ENCODE measurements at regions not wholly inside any gene's neighbourhood (a gene's known extent, or its start where the extent isn't known, plus 50 kb on each side); places are given as distances from the start of the nearest gene placed in this dataset.

- Histone ChIP-seq H4K20me1 (ENCODE audit: control insufficient read depth, extremely low read depth, insufficient read depth, low read length) (no peaks in the 10 kb centered on the region), H3K79me2 (ENCODE audit: control insufficient read depth, insufficient read depth, low read length) (no peaks in the 10 kb centered on the region), H3K9ac (ENCODE audit: control insufficient read depth, extremely low read depth, insufficient read depth, low read length) (no peak overlapping the region), H3K27ac (ENCODE audit: control insufficient read depth, insufficient read depth, low read length) (no peak overlapping the region), H3K9me1 (ENCODE audit: control insufficient read depth, extremely low read depth, insufficient read depth, low read length) (no peaks in the 10 kb centered on the region), H3K36me3 (ENCODE audit: control insufficient read depth in 2 of 2, extremely low read depth in 1 of 2, insufficient read depth in 2 of 2, low read length in 2 of 2) (no peaks in the 10 kb centered on the region), H3K27me3 (ENCODE audit: control insufficient read depth, extremely low read depth, insufficient read depth, low read length) (no peaks in the 10 kb centered on the region), H3K9me3 (ENCODE audit: control insufficient read depth, low read depth, low read length) (no peaks in the 10 kb centered on the region), H3K4me1 (ENCODE audit: control insufficient read depth, extremely low read depth, insufficient read depth, low read length) (no peaks in the 10 kb centered on the region), H2AFZ (ENCODE audit: control insufficient read depth, low read length) (no peak overlapping the region), H3K4me2 (ENCODE audit: control insufficient read depth, extremely low read depth, insufficient read depth, low read depth, low read length) (no peak overlapping the region), H3K4me3 (ENCODE audit: control insufficient read depth in 2 of 3, extremely low read depth in 1 of 3, insufficient read depth in 2 of 3, low read depth in 1 of 3, low read length in 3 of 3) (no peak overlapping the region)
- FAIRE-seq: no peak
- dilution Hi-C loops (cut with MboI; ENCODE audit: extremely low pct_ligation_motif_present, low sequenced_read_pairs): no loop called here
- TF ChIP-seq CTCF (optimal IDR thresholded peaks at IDR 0.05 in 1 of 3, IDR thresholded peaks at IDR 0.05 in 1 of 3, conservative IDR thresholded peaks at IDR 0.05 in 1 of 3; ENCODE audit: extremely low read depth in 1 of 3, insufficient read depth in 2 of 3, low read length in 3 of 3): no peak
- no peak for TF ChIP-seq EZH2 (IDR thresholded peaks at IDR 0.05; ENCODE audit: low read length)
- DNase-seq (ENCODE audit: low read depth, low spot score): no peak
Measured at GRCh38 chr6:77072694-77073409, 390.4 kb downstream of the HTR1B start.

- FAIRE-seq (no peak), DNase-seq (ENCODE audit: low read depth, low spot score) (no peak)
- Histone ChIP-seq H3K4me1 (ENCODE audit: control insufficient read depth, extremely low read depth, insufficient read depth, low read length) (no peaks in the 10 kb centered on the region), H3K9me3 (ENCODE audit: control insufficient read depth, low read depth, low read length) (no peaks in the 10 kb centered on the region), H4K20me1 (ENCODE audit: control insufficient read depth, extremely low read depth, insufficient read depth, low read length) (no peaks in the 10 kb centered on the region), H3K4me3 (ENCODE audit: control insufficient read depth in 2 of 3, extremely low read depth in 1 of 3, insufficient read depth in 2 of 3, low read depth in 1 of 3, low read length in 3 of 3) (no peak overlapping the region), H2AFZ (ENCODE audit: control insufficient read depth, low read length) (no peak overlapping the region), H3K36me3 (ENCODE audit: control insufficient read depth in 2 of 2, extremely low read depth in 1 of 2, insufficient read depth in 2 of 2, low read length in 2 of 2) (no peaks in the 10 kb centered on the region), H3K27ac (ENCODE audit: control insufficient read depth, insufficient read depth, low read length) (no peak overlapping the region), H3K4me2 (ENCODE audit: control insufficient read depth, extremely low read depth, insufficient read depth, low read depth, low read length) (no peak overlapping the region), H3K9me1 (ENCODE audit: control insufficient read depth, extremely low read depth, insufficient read depth, low read length) (no peaks in the 10 kb centered on the region), H3K79me2 (ENCODE audit: control insufficient read depth, insufficient read depth, low read length) (no peaks in the 10 kb centered on the region), H3K27me3 (ENCODE audit: control insufficient read depth, extremely low read depth, insufficient read depth, low read length) (no peaks in the 10 kb centered on the region), H3K9ac (ENCODE audit: control insufficient read depth, extremely low read depth, insufficient read depth, low read length) (no peak overlapping the region)
- dilution Hi-C loops (cut with MboI; ENCODE audit: extremely low pct_ligation_motif_present, low sequenced_read_pairs): no loop called here
- TF ChIP-seq EZH2 (IDR thresholded peaks at IDR 0.05; ENCODE audit: low read length) (no peak), CTCF (optimal IDR thresholded peaks at IDR 0.05 in 1 of 3, IDR thresholded peaks at IDR 0.05 in 1 of 3, conservative IDR thresholded peaks at IDR 0.05 in 1 of 3; ENCODE audit: extremely low read depth in 1 of 3, insufficient read depth in 2 of 3, low read length in 3 of 3) (no peak)
Measured at GRCh38 chr6:77063494-77063893, 399.8 kb downstream of the HTR1B start.

Measured in keratinocyte (primary cell).